ENCODE measurements at regions not wholly inside any gene's neighbourhood (a gene's known extent, or its start where the extent isn't known, plus 50 kb on each side); places are given as distances from the start of the nearest gene placed in this dataset.

- no peak overlapping the region for H3K4me3 ChIP-seq (ENCODE audit: control insufficient read depth in 1 of 2, extremely low read depth in 1 of 2, low read length in 1 of 2)
- no peaks in the 10 kb centered on the region for H3K4me1 ChIP-seq (ENCODE audit: control insufficient read depth in 1 of 2, extremely low read depth in 1 of 2, insufficient read depth in 2 of 2, low read length in 2 of 2)
- no peaks in the 10 kb centered on the region for H3K27me3 ChIP-seq (replicated peaks in 1 of 2; ENCODE audit: control insufficient read depth in 2 of 2, extremely low read depth in 1 of 2, insufficient read depth in 2 of 2, low read length in 1 of 2)
- ChIA-PET POLR2A (no interaction called here), CTCF (no interaction called here)
- WGBS (ENCODE audit: insufficient coverage): no CpG with 5 or more reads among the region's 2 CpGs
- H3K27ac ChIP-seq (ENCODE audit: low read length): no peak overlapping the region
- ATAC-seq (replicated peaks in 1 of 4): no peak
- no peaks in the 10 kb centered on the region for H3K36me3 Mint-ChIP-seq
- peaks cover 0 to 11% of the 10 kb centered on the region in 2 donors for H3K27me3 Mint-ChIP-seq
- H3K36me3 ChIP-seq (ENCODE audit: control insufficient read depth in 2 of 2, extremely low read depth in 1 of 2, insufficient read depth in 1 of 2, low read length in 1 of 2): no peaks in the 10 kb centered on the region
- no peaks in the 10 kb centered on the region for H3K9me3 Mint-ChIP-seq
- no peak overlapping the region for H3K4me3 Mint-ChIP-seq
- no peak for DNase-seq
- H3K27ac Mint-ChIP-seq: no peak overlapping the region
- no peaks in the 10 kb centered on the region for H3K9me3 ChIP-seq
- no peaks in the 10 kb centered on the region for H3K4me1 Mint-ChIP-seq
Measured at GRCh38 chr5:57836331-57836730, 353.7 kb upstream of the ACTBL2 start.

- DNase-seq (no peak), ATAC-seq (replicated peaks in 1 of 4) (no peak)
- no peak overlapping the region for H3K4me3 Mint-ChIP-seq
- H3K36me3 ChIP-seq (ENCODE audit: control insufficient read depth in 2 of 2, extremely low read depth in 1 of 2, insufficient read depth in 1 of 2, low read length in 1 of 2): no peaks in the 10 kb centered on the region
- peaks cover 0 to 3% of the 10 kb centered on the region in 2 donors for H3K27me3 Mint-ChIP-seq
- H3K4me3 ChIP-seq (ENCODE audit: control insufficient read depth in 1 of 2, extremely low read depth in 1 of 2, low read length in 1 of 2): no peak overlapping the region
- H3K36me3 Mint-ChIP-seq: no peaks in the 10 kb centered on the region
- 79% methylated on average over 3 of the region's 6 CpGs for WGBS (ENCODE audit: insufficient coverage)
- no peaks in the 10 kb centered on the region for H3K4me1 ChIP-seq (ENCODE audit: control insufficient read depth in 1 of 2, extremely low read depth in 1 of 2, insufficient read depth in 2 of 2, low read length in 2 of 2)
- H3K9me3 Mint-ChIP-seq: no peaks in the 10 kb centered on the region
- no peaks in the 10 kb centered on the region for H3K27me3 ChIP-seq (replicated peaks in 1 of 2; ENCODE audit: control insufficient read depth in 2 of 2, extremely low read depth in 1 of 2, insufficient read depth in 2 of 2, low read length in 1 of 2)
- ChIA-PET CTCF (no interaction called here), POLR2A (no interaction called here)
- H3K27ac ChIP-seq (ENCODE audit: low read length): no peak overlapping the region
- H3K4me1 Mint-ChIP-seq: no peaks in the 10 kb centered on the region
- no peaks in the 10 kb centered on the region for H3K9me3 ChIP-seq
- H3K27ac Mint-ChIP-seq: no peak overlapping the region
Measured at GRCh38 chr5:57834829-57835608, 352.4 kb upstream of the ACTBL2 start.

GRCh38 chr5:57833489-57833888 lies 350.9 kb upstream of the ACTBL2 start:
- ChIA-PET CTCF (no interaction called here), POLR2A (no interaction called here)
- peaks cover 0 to 1% of the 10 kb centered on the region in 2 donors for H3K27me3 Mint-ChIP-seq
- Histone ChIP-seq H3K36me3 (ENCODE audit: control insufficient read depth in 2 of 2, extremely low read depth in 1 of 2, insufficient read depth in 1 of 2, low read length in 1 of 2) (no peaks in the 10 kb centered on the region), H3K4me3 (ENCODE audit: control insufficient read depth in 1 of 2, extremely low read depth in 1 of 2, low read length in 1 of 2) (no peak overlapping the region), H3K4me1 (ENCODE audit: control insufficient read depth in 1 of 2, extremely low read depth in 1 of 2, insufficient read depth in 2 of 2, low read length in 2 of 2) (no peaks in the 10 kb centered on the region), H3K27me3 (replicated peaks in 1 of 2; ENCODE audit: control insufficient read depth in 2 of 2, extremely low read depth in 1 of 2, insufficient read depth in 2 of 2, low read length in 1 of 2) (no peaks in the 10 kb centered on the region), H3K27ac (ENCODE audit: low read length) (no peak overlapping the region), H3K9me3 (no peaks in the 10 kb centered on the region)
- no peak overlapping the region for H3K4me3 Mint-ChIP-seq
- no peak overlapping the region for H3K27ac Mint-ChIP-seq
- no peaks in the 10 kb centered on the region for H3K36me3 Mint-ChIP-seq
- H3K9me3 Mint-ChIP-seq: no peaks in the 10 kb centered on the region
- WGBS (ENCODE audit: insufficient coverage): no CpG with 5 or more reads among the region's 4 CpGs
- H3K4me1 Mint-ChIP-seq: no peaks in the 10 kb centered on the region
- no peak for DNase-seq
- no peak for ATAC-seq (replicated peaks in 1 of 4)

GRCh38 chr5:57832875-57833274 lies 350.3 kb upstream of the ACTBL2 start:
- H3K9me3 Mint-ChIP-seq: no peaks in the 10 kb centered on the region
- no peaks in the 10 kb centered on the region for H3K27me3 ChIP-seq (replicated peaks in 1 of 2; ENCODE audit: control insufficient read depth in 2 of 2, extremely low read depth in 1 of 2, insufficient read depth in 2 of 2, low read length in 1 of 2)
- no peak overlapping the region for H3K4me3 ChIP-seq (ENCODE audit: control insufficient read depth in 1 of 2, extremely low read depth in 1 of 2, low read length in 1 of 2)
- 100% methylated on average over 1 of the region's 2 CpGs for WGBS (ENCODE audit: insufficient coverage)
- H3K27ac ChIP-seq (ENCODE audit: low read length): no peak overlapping the region
- ATAC-seq (replicated peaks in 1 of 4): no peak
- H3K36me3 ChIP-seq (ENCODE audit: control insufficient read depth in 2 of 2, extremely low read depth in 1 of 2, insufficient read depth in 1 of 2, low read length in 1 of 2): no peaks in the 10 kb centered on the region
- no peak for DNase-seq
- no peak overlapping the region for H3K4me3 Mint-ChIP-seq
- CTCF ChIA-PET: no interaction called here
- no peak overlapping the region for H3K27ac Mint-ChIP-seq
- no peaks in the 10 kb centered on the region for H3K4me1 ChIP-seq (ENCODE audit: control insufficient read depth in 1 of 2, extremely low read depth in 1 of 2, insufficient read depth in 2 of 2, low read length in 2 of 2)
- no peaks in the 10 kb centered on the region for H3K9me3 ChIP-seq
- POLR2A ChIA-PET: no interaction called here
- H3K4me1 Mint-ChIP-seq: no peaks in the 10 kb centered on the region
- H3K36me3 Mint-ChIP-seq: no peaks in the 10 kb centered on the region
- no peaks in the 10 kb centered on the region for H3K27me3 Mint-ChIP-seq

GRCh38 chr5:57831932-57832331 lies 349.3 kb upstream of the ACTBL2 start:
- CTCF ChIA-PET: no interaction called here
- POLR2A ChIA-PET: no interaction called here
- no peaks in the 10 kb centered on the region for H3K36me3 ChIP-seq (ENCODE audit: control insufficient read depth in 2 of 2, extremely low read depth in 1 of 2, insufficient read depth in 1 of 2, low read length in 1 of 2)
- H3K27me3 ChIP-seq (replicated peaks in 1 of 2; ENCODE audit: control insufficient read depth in 2 of 2, extremely low read depth in 1 of 2, insufficient read depth in 2 of 2, low read length in 1 of 2): no peaks in the 10 kb centered on the region
- H3K27ac ChIP-seq (ENCODE audit: low read length): no peak overlapping the region
- Mint-ChIP-seq H3K4me3 (no peak overlapping the region), H3K36me3 (no peaks in the 10 kb centered on the region), H3K9me3 (no peaks in the 10 kb centered on the region), H3K27ac (no peak overlapping the region), H3K27me3 (no peaks in the 10 kb centered on the region), H3K4me1 (no peaks in the 10 kb centered on the region)
- DNase-seq (no peak), ATAC-seq (replicated peaks in 1 of 4) (no peak)
- no peak overlapping the region for H3K4me3 ChIP-seq (ENCODE audit: control insufficient read depth in 1 of 2, extremely low read depth in 1 of 2, low read length in 1 of 2)
- no peaks in the 10 kb centered on the region for H3K4me1 ChIP-seq (ENCODE audit: control insufficient read depth in 1 of 2, extremely low read depth in 1 of 2, insufficient read depth in 2 of 2, low read length in 2 of 2)
- 80% methylated on average over 1 of the region's 2 CpGs for WGBS (ENCODE audit: insufficient coverage)
- no peaks in the 10 kb centered on the region for H3K9me3 ChIP-seq

GRCh38 chr5:57831090-57831489 lies 348.5 kb upstream of the ACTBL2 start:
- CTCF ChIA-PET: no interaction called here

GRCh38 chr5:57828221-57828620 lies 345.6 kb upstream of the ACTBL2 start:
- ATAC-seq (replicated peaks in 1 of 4) (no peak), DNase-seq (no peak)
- Mint-ChIP-seq H3K36me3 (no peaks in the 10 kb centered on the region), H3K4me3 (no peak overlapping the region), H3K4me1 (no peaks in the 10 kb centered on the region), H3K27ac (no peak overlapping the region), H3K9me3 (no peaks in the 10 kb centered on the region), H3K27me3 (peaks cover 0 to 6% of the 10 kb centered on the region in 2 donors)
- H3K36me3 ChIP-seq (ENCODE audit: control insufficient read depth in 2 of 2, extremely low read depth in 1 of 2, insufficient read depth in 1 of 2, low read length in 1 of 2): no peaks in the 10 kb centered on the region
- H3K9me3 ChIP-seq: no peaks in the 10 kb centered on the region
- no CpG with 5 or more reads among the region's 1 CpG for WGBS (ENCODE audit: insufficient coverage)
- H3K27ac ChIP-seq (ENCODE audit: low read length): no peak overlapping the region
- no peak overlapping the region for H3K4me3 ChIP-seq (ENCODE audit: control insufficient read depth in 1 of 2, extremely low read depth in 1 of 2, low read length in 1 of 2)
- ChIA-PET CTCF (no interaction called here), POLR2A (no interaction called here)
- no peaks in the 10 kb centered on the region for H3K4me1 ChIP-seq (ENCODE audit: control insufficient read depth in 1 of 2, extremely low read depth in 1 of 2, insufficient read depth in 2 of 2, low read length in 2 of 2)
- H3K27me3 ChIP-seq (replicated peaks in 1 of 2; ENCODE audit: control insufficient read depth in 2 of 2, extremely low read depth in 1 of 2, insufficient read depth in 2 of 2, low read length in 1 of 2): no peaks in the 10 kb centered on the region

More at GRCh38 chr5:57831090-57831489, 348.5 kb upstream of the ACTBL2 start:
- Histone ChIP-seq H3K27me3 (replicated peaks in 1 of 2; ENCODE audit: control insufficient read depth in 2 of 2, extremely low read depth in 1 of 2, insufficient read depth in 2 of 2, low read length in 1 of 2) (no peaks in the 10 kb centered on the region), H3K27ac (ENCODE audit: low read length) (no peak overlapping the region), H3K9me3 (no peaks in the 10 kb centered on the region), H3K36me3 (ENCODE audit: control insufficient read depth in 2 of 2, extremely low read depth in 1 of 2, insufficient read depth in 1 of 2, low read length in 1 of 2) (no peaks in the 10 kb centered on the region), H3K4me1 (ENCODE audit: control insufficient read depth in 1 of 2, extremely low read depth in 1 of 2, insufficient read depth in 2 of 2, low read length in 2 of 2) (no peaks in the 10 kb centered on the region), H3K4me3 (ENCODE audit: control insufficient read depth in 1 of 2, extremely low read depth in 1 of 2, low read length in 1 of 2) (no peak overlapping the region)
- H3K9me3 Mint-ChIP-seq: no peaks in the 10 kb centered on the region
- no peaks in the 10 kb centered on the region for H3K4me1 Mint-ChIP-seq
- H3K27ac Mint-ChIP-seq: no peak overlapping the region
- POLR2A ChIA-PET: no interaction called here
- no peak for ATAC-seq (replicated peaks in 1 of 4)
- no peak for DNase-seq
- H3K27me3 Mint-ChIP-seq: no peaks in the 10 kb centered on the region
- no peaks in the 10 kb centered on the region for H3K36me3 Mint-ChIP-seq
- H3K4me3 Mint-ChIP-seq: no peak overlapping the region
